SK-N-SH (cell line): ENCODE measurements at regions not wholly inside any gene's neighbourhood (a gene's known extent, or its start where the extent isn't known, plus 50 kb on each side); places are given as distances from the start of the nearest gene placed in this dataset.

ENCODE experiments used
- EP300 ChIP-seq, 2 experiments: IDR thresholded peaks; 2 replicates each; pipeline versions ENCODE4 v1.4.0 to v1.6.1; 2012; ENCODE audit warnings: borderline replicate concordance in 1 of 2, low read depth in 1 of 2, low read length in 1 of 2
- NFIC ChIP-seq: IDR thresholded peaks from 2 replicates; pipeline ENCODE4 v1.4.0; 2012; ENCODE audit warnings: borderline replicate concordance
- POLR2AphosphoS5 ChIP-seq: IDR thresholded peaks from 2 replicates; pipeline ENCODE4 v1.6.1; 2012; ENCODE audit warnings: low read depth, low read length
- RFX5 ChIP-seq: IDR thresholded peaks from 2 replicates; pipeline ENCODE4 v1.6.1; 2012; ENCODE audit warnings: mild to moderate bottlenecking, improper control_type of control experiment, low read length
- TAF1 ChIP-seq: IDR thresholded peaks from 2 replicates; pipeline ENCODE4 v1.6.1; 2012; ENCODE audit warnings: low read depth, mild to moderate bottlenecking, low read length, moderate library complexity, borderline replicate concordance
- TF ChIP-seq, protein P1 (sequence below): fragments of 200-600 bp; sonication (generic); IDR thresholded peaks from 2 replicates; pipeline ENCODE4 v1.6.1; 2017; ENCODE audit warnings: antibody characterized with exemption, mild to moderate bottlenecking, moderate library complexity

DNA sequence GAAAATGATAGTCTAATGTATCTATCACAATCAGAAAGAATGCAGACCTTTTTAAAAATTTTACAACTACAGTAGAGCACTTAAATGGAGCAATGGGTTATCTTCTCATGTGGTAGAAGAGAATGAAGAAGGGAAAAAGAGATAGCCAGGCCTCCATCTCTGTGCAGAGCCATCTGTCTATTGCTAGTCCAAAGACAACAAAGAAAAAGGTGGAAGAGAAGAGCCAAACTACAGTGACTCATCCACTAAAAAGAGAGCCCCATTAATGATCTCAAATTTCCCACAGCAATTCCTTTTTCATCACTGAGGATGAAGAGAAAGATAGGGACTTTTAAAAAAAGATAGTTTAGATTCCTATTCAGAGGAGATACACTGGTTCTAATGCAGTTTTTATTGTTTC lies 232.9 kb downstream of the ATXN7L3B start:
- TF ChIP-seq NFIC (no peak), EP300 (IDR thresholded peaks at IDR 0.05; ENCODE audit: borderline replicate concordance in 1 of 2, low read depth in 1 of 2, low read length in 1 of 2) (no peak), TAF1 (no peak), POLR2AphosphoS5 (no peak), RFX5 (no peak)
- TF ChIP-seq, protein P1, sequence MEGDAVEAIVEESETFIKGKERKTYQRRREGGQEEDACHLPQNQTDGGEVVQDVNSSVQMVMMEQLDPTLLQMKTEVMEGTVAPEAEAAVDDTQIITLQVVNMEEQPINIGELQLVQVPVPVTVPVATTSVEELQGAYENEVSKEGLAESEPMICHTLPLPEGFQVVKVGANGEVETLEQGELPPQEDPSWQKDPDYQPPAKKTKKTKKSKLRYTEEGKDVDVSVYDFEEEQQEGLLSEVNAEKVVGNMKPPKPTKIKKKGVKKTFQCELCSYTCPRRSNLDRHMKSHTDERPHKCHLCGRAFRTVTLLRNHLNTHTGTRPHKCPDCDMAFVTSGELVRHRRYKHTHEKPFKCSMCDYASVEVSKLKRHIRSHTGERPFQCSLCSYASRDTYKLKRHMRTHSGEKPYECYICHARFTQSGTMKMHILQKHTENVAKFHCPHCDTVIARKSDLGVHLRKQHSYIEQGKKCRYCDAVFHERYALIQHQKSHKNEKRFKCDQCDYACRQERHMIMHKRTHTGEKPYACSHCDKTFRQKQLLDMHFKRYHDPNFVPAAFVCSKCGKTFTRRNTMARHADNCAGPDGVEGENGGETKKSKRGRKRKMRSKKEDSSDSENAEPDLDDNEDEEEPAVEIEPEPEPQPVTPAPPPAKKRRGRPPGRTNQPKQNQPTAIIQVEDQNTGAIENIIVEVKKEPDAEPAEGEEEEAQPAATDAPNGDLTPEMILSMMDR: no peak
